Natural killer cell (primary cell): ENCODE measurements at regions not wholly inside any gene's neighbourhood (a gene's known extent, or its start where the extent isn't known, plus 50 kb on each side); places are given as distances from the start of the nearest gene placed in this dataset.

ENCODE experiments used
- ATAC-seq, 3 donors: fragments of 150-1000 bp in 2 of 3; fragments of 200-7000 bp in 1 of 3; cut with Tn5 transposase; 1 replicate in 1 of 3; 2 replicates in 2 of 3; pipeline ENCODE4 v1.10.0; 2021; ENCODE audit warnings: mild to moderate bottlenecking in 2 of 3, moderate library complexity in 2 of 3
- DNase-seq, 2 donors: peaks; one replicate each; pipeline versions ENCODE4 v3.0.0 to v3.0.0-alpha.2; 2013 to 2021; ENCODE audit warnings: mixed read lengths in 1 of 2
- H3K27ac ChIP-seq: one replicate; pipeline ENCODE4 v1.5.1; 2013; ENCODE audit warnings: mild to moderate bottlenecking, low read length
- H3K27me3 ChIP-seq: one replicate; pipeline ENCODE4 v1.6.1; 2013; ENCODE audit warnings: low read length; ENCODE audit not compliant: control insufficient read depth, insufficient read depth
- H3K36me3 ChIP-seq: one replicate; pipeline ENCODE4 v1.6.1; 2013; ENCODE audit warnings: low read length; ENCODE audit not compliant: control insufficient read depth, insufficient read depth
- H3K4me1 ChIP-seq: one replicate; pipeline ENCODE4 v1.6.1; 2013; ENCODE audit warnings: low read length; ENCODE audit not compliant: control insufficient read depth, insufficient read depth
- H3K4me3 ChIP-seq: one replicate; pipeline ENCODE4 v1.5.1; 2013; ENCODE audit warnings: low read length
- H3K9me3 ChIP-seq: one replicate; pipeline ENCODE4 v1.6.1; 2013; ENCODE audit warnings: low read length; ENCODE audit not compliant: control insufficient read depth, insufficient read depth
- H3K27ac Mint-ChIP-seq, 2 donors: one replicate each; pipeline ENCODE4 v1.8.0; 2022; ENCODE audit warnings: mild to moderate bottlenecking in 2 of 2, mixed read lengths in 2 of 2, moderate library complexity in 1 of 2
- H3K27me3 Mint-ChIP-seq, 2 donors: one replicate each; pipeline ENCODE4 v1.8.0; 2022; ENCODE audit warnings: low read depth in 2 of 2, mixed read lengths in 2 of 2
- H3K36me3 Mint-ChIP-seq: one replicate; pipeline ENCODE4 v1.8.0; 2022; ENCODE audit warnings: mixed read lengths
- H3K4me1 Mint-ChIP-seq, 2 donors: one replicate each; pipeline ENCODE4 v1.8.0; 2022; ENCODE audit warnings: mixed read lengths in 2 of 2
- H3K4me3 Mint-ChIP-seq: one replicate; pipeline ENCODE4 v1.8.0; 2022; ENCODE audit warnings: mild to moderate bottlenecking, moderate library complexity, mixed read lengths
- H3K9me3 Mint-ChIP-seq, 2 donors: one replicate each; pipeline ENCODE4 v1.8.0; 2022; ENCODE audit warnings: mixed read lengths in 2 of 2
- CTCF ChIP-seq: fragments of 200-600 bp; IDR thresholded peaks from one replicate; pipeline ENCODE4 v1.8.0; 2022; ENCODE audit warnings: antibody characterized with exemption
- WGBS: methylation state at CpG from one replicate; pipeline ENCODE4 v1.1.7; 2013; ENCODE audit warnings: missing lambda C conversion rate; ENCODE audit not compliant: insufficient coverage; 5-methylcytosine and 5-hydroxymethylcytosine counted together
- intact Hi-C: fragments of 100-400 bp; cut with micrococcal nuclease; formaldehyde crosslinking; loops from one replicate; pipeline ENCODE4 v1.14.2; 2022

- H3K36me3 Mint-ChIP-seq = no peaks in the 10 kb centered on the region
- no peak overlapping the region for H3K4me3 Mint-ChIP-seq
- Histone ChIP-seq H3K27ac (no peak overlapping the region), H3K4me3 (no peak overlapping the region), H3K4me1 (no peaks in the 10 kb centered on the region), H3K9me3 (peaks cover 10% of the 10 kb centered on the region), H3K36me3 (no peaks in the 10 kb centered on the region), H3K27me3 (no peaks in the 10 kb centered on the region)
- ATAC-seq (no peak), DNase-seq (no peak)
- intact Hi-C loops = no loop called here
- no peak overlapping the region for H3K27ac Mint-ChIP-seq
- no peak for TF ChIP-seq CTCF
- no peaks in the 10 kb centered on the region for H3K4me1 Mint-ChIP-seq
- no peaks in the 10 kb centered on the region for H3K27me3 Mint-ChIP-seq
- no CpG with 5 or more reads among the region's 2 CpGs for WGBS
- H3K9me3 Mint-ChIP-seq = peaks cover 10 to 29% of the 10 kb centered on the region in 2 donors
Measured at GRCh38 chr3:166533740-166534139, 696.5 kb upstream of the BCHE start.

GRCh38 chr3:166531730-166532129 is 694.5 kb upstream of the BCHE start:
- Histone ChIP-seq H3K36me3 (no peaks in the 10 kb centered on the region), H3K4me1 (no peaks in the 10 kb centered on the region), H3K27me3 (no peaks in the 10 kb centered on the region), H3K4me3 (no peak overlapping the region), H3K27ac (no peak overlapping the region), H3K9me3 (peaks cover 8% of the 10 kb centered on the region)
- H3K4me1 Mint-ChIP-seq = no peaks in the 10 kb centered on the region
- no peak overlapping the region for H3K27ac Mint-ChIP-seq
- intact Hi-C loops = no loop called here
- no peak for TF ChIP-seq CTCF
- H3K9me3 Mint-ChIP-seq = peaks cover 10 to 24% of the 10 kb centered on the region in 2 donors
- H3K27me3 Mint-ChIP-seq = no peaks in the 10 kb centered on the region
- H3K36me3 Mint-ChIP-seq = no peaks in the 10 kb centered on the region
- no peak overlapping the region for H3K4me3 Mint-ChIP-seq
- DNase-seq = no peak
- ATAC-seq = no peak

- Mint-ChIP-seq H3K27me3 (no peaks in the 10 kb centered on the region), H3K4me1 (no peaks in the 10 kb centered on the region), H3K27ac (no peak overlapping the region), H3K9me3 (peaks cover 7 to 16% of the 10 kb centered on the region in 2 donors), H3K4me3 (no peak overlapping the region), H3K36me3 (no peaks in the 10 kb centered on the region)
- H3K4me3 ChIP-seq = no peak overlapping the region
- WGBS = no CpG with 5 or more reads among the region's 2 CpGs
- intact Hi-C loops = no loop called here
- no peaks in the 10 kb centered on the region for H3K4me1 ChIP-seq
- no peak for TF ChIP-seq CTCF
- no peak overlapping the region for H3K27ac ChIP-seq
- H3K9me3 ChIP-seq = peaks cover 8% of the 10 kb centered on the region
- no peaks in the 10 kb centered on the region for H3K27me3 ChIP-seq
- ATAC-seq (no peak), DNase-seq (no peak)
- H3K36me3 ChIP-seq = no peaks in the 10 kb centered on the region
Measured at GRCh38 chr3:166527325-166527724, 690.1 kb upstream of the BCHE start.

- H3K4me1 ChIP-seq = no peaks in the 10 kb centered on the region
- intact Hi-C loops = no loop called here
- H3K9me3 ChIP-seq = peaks cover 5% of the 10 kb centered on the region
- no peak for TF ChIP-seq CTCF
- ATAC-seq (no peak), DNase-seq (no peak)
- H3K4me3 Mint-ChIP-seq = no peak overlapping the region
- H3K4me1 Mint-ChIP-seq = no peaks in the 10 kb centered on the region
- WGBS = 87% methylated on average over 2 of the region's 2 CpGs
- H3K36me3 ChIP-seq = no peaks in the 10 kb centered on the region
- no peaks in the 10 kb centered on the region for H3K27me3 ChIP-seq
- no peak overlapping the region for H3K27ac ChIP-seq
- no peak overlapping the region for H3K27ac Mint-ChIP-seq
- H3K4me3 ChIP-seq = no peak overlapping the region
- no peaks in the 10 kb centered on the region for H3K36me3 Mint-ChIP-seq
- H3K27me3 Mint-ChIP-seq = no peaks in the 10 kb centered on the region
- peaks cover 8 to 18% of the 10 kb centered on the region in 2 donors for H3K9me3 Mint-ChIP-seq
Measured at GRCh38 chr3:166526881-166527280, 689.7 kb upstream of the BCHE start.
